HCT116 (cell line): ENCODE measurements at regions not wholly inside any gene's neighbourhood (a gene's known extent, or its start where the extent isn't known, plus 50 kb on each side); places are given as distances from the start of the nearest gene placed in this dataset.

ENCODE experiments used
- CTCF ChIP-seq, 3 experiments: fragments of 200-600 bp in 1 of 3; sonication (generic) in 1 of 3; IDR thresholded peaks in 2 of 3; conservative IDR thresholded peaks in 1 of 3; 2 replicates each; pipeline ENCODE4 v1.5.1; 2012 to 2017; ENCODE audit warnings: low read depth in 2 of 3, low read length in 2 of 3, antibody characterized with exemption in 1 of 3, borderline replicate concordance in 1 of 3, control low read depth in 1 of 3, mild to moderate bottlenecking in 1 of 3, mixed read lengths in 1 of 3, mixed run types in 1 of 3, moderate library complexity in 1 of 3; ENCODE audit not compliant: insufficient read depth in 1 of 3
- POLR2AphosphoS5 ChIP-seq: IDR thresholded peaks from 2 replicates; pipeline ENCODE4 v1.6.1; 2011; ENCODE audit warnings: mild to moderate bottlenecking, low read depth, low read length, moderate library complexity
- ZFX ChIP-seq: fragments of 450-650 bp; IDR thresholded peaks from 2 replicates; pipeline ENCODE4 v1.6.1; 2017

DNA sequence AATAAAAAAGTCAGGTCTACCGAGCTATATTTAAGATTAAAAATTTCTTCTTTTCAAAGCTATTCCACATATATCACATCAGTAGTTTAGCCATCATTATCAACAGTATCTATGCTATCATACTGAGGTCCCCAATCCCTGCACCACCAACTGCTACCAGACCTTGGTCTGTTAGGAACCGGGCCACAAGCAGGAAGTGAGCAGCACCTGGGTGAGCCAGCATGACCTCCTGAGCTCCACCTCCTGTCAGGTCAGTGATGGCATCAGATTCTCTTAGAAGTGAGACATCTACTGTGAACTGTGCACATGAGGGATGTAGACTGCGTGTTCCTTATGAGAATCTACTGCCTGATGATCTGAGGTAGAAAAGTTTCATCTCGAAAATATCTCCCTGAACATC is 632.1 kb upstream of the KCND2 start:
- TF ChIP-seq CTCF (IDR thresholded peaks at IDR 0.05 in 2 of 3, conservative IDR thresholded peaks at IDR 0.05 in 1 of 3; ENCODE audit: borderline replicate concordance in 1 of 3, insufficient read depth in 1 of 3, low read depth in 2 of 3, low read length in 2 of 3): no peak
- TF ChIP-seq ZFX: no peak
- no peak for TF ChIP-seq POLR2AphosphoS5
